GM19043 (cell line): ENCODE measurements at regions not wholly inside any gene's neighbourhood (a gene's known extent, or its start where the extent isn't known, plus 50 kb on each side); places are given as distances from the start of the nearest gene placed in this dataset.
"Not testable (repeated sequence)": the region's sequence is repeated elsewhere in the genome, so short reads cannot be mapped to it uniquely, and the experiment has no call there.

Experiments
- ATAC-seq: cut with Tn5 transposase; IDR thresholded peaks from one replicate; pipeline ENCODE4 v1.9.1; 2021; ENCODE audit warnings: low read depth; ENCODE audit not compliant: unreplicated experiment

DNA sequence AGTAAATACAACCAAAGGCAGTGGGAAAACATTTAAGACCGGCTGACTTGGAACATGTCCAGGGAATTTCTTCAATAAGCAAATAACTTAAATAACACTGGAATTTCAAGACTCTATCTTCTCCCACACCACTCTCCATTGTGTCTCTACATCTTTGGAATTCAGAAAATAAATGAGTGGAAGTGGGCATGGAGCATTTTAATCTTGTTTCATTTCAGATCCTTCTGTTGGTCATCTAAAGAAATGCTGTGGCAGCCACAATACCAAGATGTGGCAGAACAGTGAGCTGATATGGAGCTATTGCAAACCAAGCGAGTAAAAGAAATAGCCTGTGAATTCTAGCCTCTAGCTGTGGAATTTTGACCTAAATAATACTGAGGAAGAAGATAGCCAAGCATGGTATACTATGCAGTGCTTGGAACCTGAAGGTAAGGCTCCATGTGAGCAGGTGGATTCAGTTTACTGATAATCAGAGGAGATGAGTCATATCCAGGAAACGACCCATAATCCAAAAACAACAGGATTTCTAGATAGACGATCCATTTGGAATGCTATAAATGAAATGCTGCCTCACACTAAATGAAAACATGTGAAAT, 157.1 kb upstream of the SCN7A start:
- ATAC-seq: no peak

DNA sequence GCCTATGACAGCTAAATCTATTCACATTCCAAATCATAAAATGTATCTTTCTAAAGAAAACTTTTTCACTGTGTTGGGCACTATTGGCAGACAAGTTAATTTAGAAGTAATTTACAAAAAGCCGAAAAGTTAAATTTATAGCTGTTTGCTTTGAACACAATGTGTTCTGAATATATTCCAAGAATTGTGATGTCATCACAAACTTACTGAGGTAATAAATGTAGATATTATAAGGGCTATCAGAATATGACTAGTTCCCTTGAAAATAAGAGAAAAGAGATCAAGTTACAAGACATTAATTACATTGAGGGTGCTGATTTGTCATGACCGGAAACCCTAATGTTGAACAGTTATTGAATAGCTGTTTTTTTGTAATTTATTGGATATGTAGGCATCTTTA, 153.9 kb upstream of the SCN7A start:
- no peak for ATAC-seq

DNA sequence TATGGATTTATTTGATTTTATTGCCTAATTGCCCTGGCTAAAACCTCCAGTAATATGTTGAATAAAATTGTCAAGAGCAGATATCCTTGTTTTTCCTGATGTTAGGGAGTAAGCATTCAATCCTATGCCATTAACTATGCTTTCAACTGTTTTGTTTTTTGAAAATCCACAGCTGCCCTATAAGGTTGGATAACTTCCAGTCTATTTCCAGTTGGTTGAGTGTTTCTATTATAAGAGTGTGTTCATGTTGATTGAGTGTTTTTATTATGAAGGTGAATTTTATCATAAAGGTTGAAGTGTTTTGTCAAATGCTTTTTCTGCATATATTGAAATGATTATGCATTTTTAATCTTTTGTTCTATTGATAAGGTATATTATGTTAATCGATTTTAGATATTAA, 149.9 kb upstream of the SCN7A start:
- ATAC-seq: no peak

DNA sequence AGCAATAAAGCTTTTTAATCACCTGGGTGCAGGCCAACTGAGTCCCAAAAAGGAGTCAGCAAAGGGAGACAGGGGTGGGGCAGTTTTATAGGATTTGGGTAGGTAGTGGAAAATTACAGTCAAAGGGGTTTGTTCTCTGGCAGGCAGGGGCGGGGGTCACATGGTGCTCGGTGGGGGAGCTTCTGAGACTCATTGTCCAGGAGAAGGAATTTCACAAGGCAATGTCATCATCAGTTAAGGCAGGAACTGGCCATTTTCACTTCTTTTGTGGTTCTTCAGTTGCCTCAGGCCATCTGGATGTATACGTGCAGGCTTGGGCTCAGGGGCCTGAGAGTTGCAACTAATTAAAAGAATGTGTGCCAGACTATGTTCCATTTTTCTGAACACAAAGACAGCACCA, 147.5 kb upstream of the SCN7A start:
- ATAC-seq: not testable (repeated sequence)

DNA sequence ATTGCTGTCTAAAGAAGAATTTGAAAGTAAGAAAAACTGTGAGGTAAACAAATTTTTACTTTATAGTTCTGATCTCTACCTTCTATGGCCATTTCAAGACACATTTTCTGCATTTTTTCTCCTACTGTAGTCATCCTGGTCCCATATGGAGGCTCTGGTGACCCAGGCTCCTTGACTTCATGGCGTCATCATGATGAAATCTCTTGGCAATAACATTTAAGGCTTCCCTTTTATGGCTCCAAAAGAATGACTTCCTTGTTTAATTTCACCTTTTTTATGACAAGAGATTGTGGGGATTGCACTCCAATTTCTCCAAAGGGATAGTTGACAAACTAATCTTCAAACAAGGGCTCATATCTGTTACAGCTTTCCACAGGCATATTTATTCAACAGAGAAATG, 143.0 kb upstream of the SCN7A start:
- no peak for ATAC-seq

DNA sequence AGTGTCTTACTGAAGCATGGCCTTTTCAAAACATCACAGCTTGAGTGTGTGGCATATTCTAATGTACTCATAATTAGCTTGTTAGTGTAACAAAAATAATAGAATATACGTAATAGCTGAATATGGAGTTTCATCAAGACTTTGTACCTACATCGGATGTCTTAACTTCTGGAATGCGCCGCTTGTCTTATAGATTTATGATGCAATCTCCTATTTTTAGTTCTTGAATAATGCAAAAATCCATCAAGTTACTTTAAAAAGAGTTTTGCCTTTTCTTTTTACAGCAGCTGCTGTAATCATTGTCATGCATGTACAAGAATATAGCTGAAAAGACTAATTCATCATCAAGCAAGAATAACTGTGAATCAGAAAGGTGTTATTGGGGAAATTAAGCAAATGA, 140.7 kb upstream of the SCN7A start:
- ATAC-seq: no peak

DNA sequence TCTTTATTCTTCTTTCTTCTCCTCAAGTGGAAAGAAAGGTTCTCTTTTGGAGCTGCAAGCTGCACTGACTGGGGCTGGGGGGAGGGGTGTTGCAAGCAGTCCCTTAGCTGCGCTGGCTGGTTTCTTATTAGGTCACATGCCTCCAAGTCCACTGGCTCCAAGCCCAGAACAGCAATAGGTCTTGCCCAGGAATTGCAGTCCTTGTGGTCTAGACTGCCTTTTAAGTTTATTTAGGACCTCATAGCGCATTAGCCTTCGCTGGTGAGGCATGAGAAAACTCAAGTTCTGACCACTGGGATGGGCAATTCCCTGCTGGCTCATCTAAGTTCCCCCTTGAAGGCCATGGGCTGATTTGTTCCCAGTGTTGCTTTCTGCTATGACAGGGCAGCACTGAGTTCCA, 138.6 kb upstream of the SCN7A start:
- no peak for ATAC-seq

DNA sequence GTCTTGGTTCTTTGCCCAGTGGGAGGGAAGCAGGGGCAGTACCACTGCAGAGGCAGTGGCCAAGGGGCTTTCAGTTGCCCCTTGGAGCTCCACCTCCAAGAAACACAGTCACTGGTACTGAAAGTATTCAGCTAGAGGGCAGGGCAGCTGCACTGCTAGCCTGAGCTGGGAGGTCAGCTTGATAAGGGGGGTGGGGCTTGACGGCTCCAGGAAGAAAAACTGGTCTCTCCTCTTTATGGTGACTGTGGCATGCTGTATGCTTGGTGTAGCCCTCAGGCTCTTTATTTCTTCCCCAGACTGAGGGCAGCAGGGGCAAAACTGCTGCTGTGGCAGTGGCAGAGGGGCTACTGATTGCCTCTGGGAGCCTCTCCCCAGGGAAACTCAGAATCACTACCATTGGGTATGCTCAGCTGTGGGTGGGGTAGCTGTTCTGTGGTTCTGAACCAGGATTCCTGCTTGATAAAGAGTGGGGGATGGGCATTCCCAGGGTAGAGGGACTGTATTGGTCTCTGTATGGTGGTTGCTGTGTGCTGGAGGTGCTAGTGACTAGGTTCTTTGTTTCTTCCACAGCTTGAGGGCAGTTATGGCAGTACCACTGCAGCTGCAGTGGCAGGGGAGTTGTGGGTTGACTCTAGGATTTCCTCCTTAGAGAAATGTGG, 134.6 kb upstream of the SCN7A start:
- ATAC-seq: no peak

DNA sequence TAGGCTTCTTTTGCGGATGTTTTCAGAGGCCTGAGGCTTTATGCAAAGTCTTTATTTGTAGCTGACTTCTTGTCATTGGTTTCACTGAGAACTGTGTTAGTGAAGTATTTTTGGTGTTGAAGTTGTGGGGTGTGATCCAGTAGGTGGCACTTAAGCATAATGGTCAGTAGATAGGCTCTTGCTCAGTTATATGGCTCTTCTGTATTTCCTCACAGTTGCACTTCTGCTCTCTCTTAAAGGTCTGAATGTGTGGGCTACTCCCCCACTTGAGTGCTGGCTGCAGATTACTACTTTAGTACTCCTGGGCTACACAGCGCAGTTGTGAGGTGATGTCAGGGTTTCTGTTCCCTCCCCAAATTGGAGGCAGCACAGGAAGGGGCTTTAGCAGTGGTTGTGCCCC, 133.8 kb upstream of the SCN7A start:
- ATAC-seq: no peak

DNA sequence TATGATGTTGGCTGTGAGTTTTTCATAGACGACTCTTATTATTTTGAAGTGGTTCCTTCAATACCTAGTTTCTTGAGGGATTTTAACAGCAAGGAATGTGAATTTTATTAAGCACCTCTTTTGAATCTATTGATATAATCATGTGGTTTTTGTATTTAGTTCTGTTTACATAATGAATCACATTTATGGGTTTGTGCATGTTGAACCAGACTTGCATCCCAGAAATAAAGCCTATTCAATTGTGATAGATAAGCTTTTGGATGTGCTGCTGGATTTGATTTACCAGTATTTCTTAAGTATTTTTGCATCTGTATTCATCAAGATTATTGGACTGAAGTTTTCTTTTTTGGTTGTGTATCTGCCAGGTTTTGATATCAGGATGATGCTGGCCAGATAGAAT, 131.6 kb upstream of the SCN7A start:
- no peak for ATAC-seq

DNA sequence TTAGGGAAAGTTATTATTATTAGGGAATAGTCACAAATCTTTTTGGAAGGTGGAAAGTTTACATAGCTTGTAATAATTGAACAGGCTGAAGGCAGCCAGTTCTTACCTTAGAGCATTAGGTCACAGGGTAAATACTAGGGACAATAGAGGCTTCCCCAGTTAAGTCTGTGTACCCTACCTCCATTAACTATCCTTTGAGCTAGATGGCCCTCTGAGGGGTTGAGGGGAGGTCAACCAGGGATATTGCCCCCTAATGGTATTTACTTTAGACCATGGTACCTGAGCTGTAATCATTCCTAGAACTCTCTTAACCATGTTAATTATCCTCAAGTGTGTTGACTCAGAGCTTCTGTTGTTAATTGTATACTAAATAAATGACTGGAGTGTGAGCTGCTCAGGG, 120.5 kb upstream of the SCN7A start:
- no peak for ATAC-seq

DNA sequence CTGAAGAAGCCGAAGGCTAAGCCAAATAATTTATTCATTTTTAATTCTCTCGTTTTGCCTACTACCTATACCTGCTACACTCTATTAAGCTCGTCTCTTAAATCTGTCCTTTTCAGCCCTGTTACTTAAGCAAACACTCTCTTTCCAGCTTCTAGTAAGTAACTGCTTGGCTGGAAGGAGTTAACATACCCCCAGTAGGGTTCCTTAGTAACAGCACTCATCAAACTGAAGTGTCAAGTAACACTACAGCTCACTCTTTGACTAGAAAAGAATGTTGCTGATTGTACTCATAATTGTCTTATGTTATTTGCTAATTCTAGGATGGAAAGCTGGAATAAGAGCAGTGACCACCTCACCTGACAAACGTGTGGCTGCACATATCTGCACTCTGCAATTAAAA, 120.0 kb upstream of the SCN7A start:
- no peak for ATAC-seq

DNA sequence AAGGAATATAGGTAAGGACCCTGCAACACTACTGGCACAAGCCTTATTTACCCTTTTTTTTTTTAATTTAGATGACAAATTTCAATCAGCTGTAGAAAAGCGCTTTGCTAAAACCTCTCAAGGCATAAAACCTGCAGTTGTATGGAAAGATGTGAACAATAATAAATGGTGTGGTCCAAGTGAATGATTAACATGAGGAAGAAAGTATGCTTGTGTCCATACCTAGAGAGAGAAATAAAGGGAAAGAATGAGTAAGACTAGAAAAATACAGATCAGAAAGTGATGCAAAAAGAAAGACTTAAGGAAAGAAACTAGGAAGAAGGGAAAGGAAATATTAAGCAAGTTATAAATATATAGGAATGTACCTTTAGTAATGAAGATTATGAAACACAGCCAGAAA, 119.2 kb upstream of the SCN7A start:
- ATAC-seq: no peak

DNA sequence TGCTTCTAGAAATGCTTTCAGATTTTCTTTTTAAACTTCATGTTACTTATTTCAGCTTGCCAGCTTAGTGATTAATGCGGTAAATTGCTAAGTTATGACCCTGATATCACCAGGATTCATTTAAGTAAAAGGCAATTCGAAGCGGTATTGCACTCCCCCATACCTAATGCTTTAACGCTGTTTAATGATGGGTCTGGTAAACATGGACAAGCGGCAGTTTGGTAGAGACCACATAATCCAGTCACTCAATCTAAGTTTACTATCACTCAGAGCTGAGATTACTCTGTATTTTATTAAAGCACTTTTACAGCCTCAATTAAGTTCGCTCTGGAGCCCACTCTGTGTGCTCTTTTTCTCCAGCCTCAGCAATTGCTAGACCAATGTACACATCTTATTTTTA, 118.2 kb upstream of the SCN7A start:
- no peak for ATAC-seq

DNA sequence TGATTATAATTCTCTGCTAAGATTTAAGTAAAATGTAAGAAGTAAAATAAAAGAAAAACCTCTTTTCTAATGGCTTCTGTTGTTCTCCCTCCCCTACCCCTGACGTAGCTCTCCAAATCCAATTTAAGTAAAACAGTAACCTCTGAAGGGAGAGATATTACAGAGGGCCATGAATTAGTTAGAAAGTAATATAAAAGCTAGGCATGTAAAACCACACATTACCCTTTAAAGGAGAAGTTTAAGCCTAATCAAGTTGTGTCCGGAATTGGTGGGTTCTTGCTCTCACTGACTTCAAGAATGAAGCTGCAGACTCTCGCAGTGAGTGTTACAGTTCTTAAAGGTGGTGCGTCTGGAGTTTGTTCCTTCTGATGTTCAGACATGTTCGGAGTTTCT, 116.9 kb upstream of the SCN7A start:
- ATAC-seq: no peak

DNA sequence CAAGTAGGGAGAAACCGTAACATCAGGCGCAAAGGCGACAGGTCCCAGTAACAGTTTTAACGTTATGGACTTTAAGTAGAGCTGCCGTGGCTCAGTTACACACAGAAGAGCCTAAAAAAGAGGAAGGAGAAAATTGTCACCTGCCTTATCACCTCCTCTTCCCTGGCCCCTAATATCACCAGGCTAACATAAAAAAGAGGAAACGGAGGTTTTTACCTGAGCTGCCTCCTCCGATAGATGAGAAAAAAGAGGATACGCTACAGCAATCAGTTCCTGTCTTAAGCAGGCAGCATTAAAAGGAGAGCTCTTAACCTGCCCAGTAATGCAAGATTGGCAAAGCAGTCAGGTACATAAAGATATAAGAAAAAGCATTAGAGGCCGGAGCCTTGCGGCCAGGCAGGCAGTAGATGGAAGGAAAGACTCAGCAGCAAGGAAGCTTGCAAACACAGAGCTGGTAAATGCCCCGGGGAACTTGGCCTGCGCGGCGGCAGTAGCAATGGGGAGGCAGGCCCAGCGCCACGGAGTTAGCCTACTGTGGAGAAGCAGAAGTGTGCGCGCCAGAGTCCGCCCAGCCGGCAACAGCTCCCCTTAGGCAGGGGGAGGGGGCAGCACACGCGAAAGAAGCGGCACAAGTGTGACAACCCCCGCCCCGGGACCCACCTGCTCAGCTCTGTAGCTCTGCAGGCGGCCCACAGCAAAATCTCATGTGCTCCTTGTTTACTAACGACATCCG, 116.3 kb upstream of the SCN7A start:
- no peak for ATAC-seq

DNA sequence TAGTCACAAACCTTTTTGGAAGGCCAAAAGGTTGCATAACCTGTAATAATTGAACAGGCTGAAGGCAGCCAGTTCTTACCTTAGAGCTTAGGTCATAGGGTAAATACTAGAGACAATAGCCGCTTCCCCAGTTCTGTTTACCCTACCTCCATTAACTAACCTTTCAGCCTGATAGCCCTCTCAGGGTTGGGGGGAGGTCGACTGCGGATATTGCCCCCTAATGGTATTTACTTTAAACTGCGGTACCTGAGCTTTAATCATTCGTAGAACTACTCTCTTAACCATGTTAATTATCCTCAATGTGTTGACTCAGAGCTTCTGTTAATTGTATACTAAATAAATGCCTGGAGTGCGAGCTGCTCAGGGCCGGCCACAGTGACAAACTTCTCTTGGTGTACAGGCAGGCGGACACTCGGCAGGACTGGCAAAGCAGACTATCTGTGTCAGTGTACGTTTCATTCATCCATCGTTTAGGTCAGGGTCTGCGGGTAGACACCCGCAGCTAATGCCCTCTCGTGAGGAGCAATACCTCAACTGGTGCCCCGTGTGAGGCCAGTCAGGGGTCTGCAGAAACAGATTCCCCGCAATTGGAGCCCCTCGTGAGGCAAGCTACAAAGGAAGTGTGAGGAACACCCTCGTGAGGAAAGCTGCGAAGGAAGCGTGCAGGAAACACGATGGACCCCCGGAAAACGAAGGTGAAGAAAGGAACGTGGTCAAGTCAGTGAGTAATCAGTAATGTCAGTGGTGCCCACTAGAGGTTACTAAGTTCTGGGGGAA, 115.3 kb upstream of the SCN7A start:
- ATAC-seq: no peak

DNA sequence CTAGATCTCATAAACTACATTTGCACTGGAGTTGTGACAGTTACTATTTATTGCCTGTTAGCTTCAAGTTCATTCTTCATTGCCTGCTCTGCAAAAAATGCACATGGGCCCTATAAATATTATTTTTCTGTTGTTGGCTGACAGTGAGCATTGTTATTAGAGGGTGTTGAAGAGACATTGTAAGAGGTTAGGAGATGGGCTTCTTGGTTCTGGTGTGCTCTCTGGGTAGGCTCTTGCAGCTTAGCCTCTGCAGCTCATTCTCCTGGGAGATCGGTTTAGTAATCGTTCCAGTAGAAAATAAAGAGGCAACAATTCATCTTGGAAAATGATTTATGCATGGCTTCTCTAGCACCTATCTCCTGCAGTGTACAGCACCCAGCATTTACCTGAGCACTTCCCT, 113.8 kb upstream of the SCN7A start:
- ATAC-seq: no peak

DNA sequence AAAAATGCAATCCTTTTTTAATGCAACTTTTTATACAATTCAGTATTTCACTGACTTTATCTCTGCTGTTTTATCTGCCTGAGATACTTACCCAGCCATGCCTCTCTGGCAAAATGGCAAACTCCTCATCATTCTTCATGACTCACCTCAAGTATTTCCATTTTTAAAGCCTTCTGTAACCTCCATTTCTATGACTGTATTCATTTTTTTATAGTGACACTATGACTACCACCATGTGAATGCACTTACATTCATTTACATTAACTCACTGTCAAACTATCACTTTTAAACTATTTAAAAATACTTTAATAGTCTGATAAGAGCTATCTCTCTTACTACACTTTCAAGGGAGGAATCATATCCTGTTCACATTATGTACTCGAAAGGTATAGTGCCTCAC, 99.4 kb upstream of the SCN7A start:
- no peak for ATAC-seq

DNA sequence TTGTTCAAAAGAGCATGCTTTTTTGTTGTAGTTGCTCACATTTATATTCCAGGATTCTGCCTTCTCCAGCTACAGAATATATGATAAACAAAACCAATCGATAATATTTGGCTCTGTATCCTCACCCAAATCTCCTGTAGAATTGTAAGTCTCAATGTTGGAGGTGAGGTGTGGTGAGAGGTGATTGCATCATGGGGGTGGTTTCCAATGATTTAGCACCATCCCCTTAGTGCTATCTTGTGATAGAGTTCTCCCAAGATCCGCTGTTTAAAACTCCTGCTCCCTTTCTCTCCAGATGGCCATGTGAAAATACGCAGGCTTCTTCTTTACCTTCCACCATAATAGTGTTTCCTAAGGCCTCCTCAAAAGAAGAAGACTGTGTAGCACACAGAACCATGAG, 98.7 kb upstream of the SCN7A start:
- no peak for ATAC-seq

DNA sequence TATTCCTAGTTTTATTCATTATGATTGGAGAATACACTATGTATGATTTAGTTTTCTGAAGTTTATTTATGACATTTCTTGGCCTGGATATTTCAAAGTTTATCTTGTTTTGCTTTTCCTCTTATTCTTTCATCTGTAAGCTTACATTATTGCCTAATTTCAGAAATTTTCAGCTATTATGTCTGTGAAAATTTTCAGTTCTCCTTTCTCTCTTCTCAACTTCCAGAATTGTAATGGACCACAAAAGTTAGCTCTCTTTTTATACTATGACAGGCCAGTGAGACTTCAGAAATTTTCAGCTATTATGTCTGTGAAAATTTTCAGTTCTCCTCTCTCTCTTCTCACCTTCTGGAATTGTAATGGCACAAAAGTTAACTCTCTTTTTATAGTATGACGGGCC, 97.2 kb upstream of the SCN7A start:
- ATAC-seq: no peak
